ENCODE measurements at regions not wholly inside any gene's neighbourhood (a gene's known extent, or its start where the extent isn't known, plus 50 kb on each side); places are given as distances from the start of the nearest gene placed in this dataset.

DNA sequence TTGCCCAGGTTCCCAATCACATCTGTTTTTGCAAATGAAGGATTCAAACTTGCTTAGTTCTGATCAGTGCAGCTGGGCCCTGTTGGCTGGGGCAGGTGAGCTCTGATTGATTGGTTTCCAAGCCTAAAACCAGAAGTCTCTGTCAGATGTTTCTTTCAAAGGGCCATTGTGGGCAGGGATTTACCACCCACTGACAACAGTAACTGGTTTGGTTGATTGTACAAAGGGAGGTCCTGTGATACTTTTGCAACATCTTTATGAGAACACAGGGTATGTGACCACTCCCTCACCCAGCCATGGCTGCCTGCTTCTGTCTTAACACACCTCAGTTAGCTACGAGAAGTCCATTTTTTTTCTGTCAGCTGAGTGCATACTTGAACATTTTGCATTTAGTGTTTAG lies 184.1 kb downstream of the FLRT2 start:
- Histone ChIP-seq H3K36me3 (ENCODE audit: control insufficient read depth, insufficient read depth, low read length) (no peaks in the 10 kb centered on the region), H3K79me1 (ENCODE audit: low read depth in 1 of 2, low read length in 2 of 2) (no peaks in the 10 kb centered on the region), H2AK9ac (replicated peaks; ENCODE audit: low read depth, low read length, poor library complexity) (no peak overlapping the region), H3K9me3 (ENCODE audit: control insufficient read depth, insufficient read depth, low read length) (no peaks in the 10 kb centered on the region), H3K4ac (ENCODE audit: low read depth, low read length) (no peak overlapping the region), H4K8ac (ENCODE audit: low read depth in 2 of 2, low read length in 2 of 2) (no peak overlapping the region), H2AFZ (replicated peaks; ENCODE audit: low read length, poor library complexity) (no peak overlapping the region), H3K9me1 (ENCODE audit: insufficient read depth, low read length) (no peaks in the 10 kb centered on the region), H3K56ac (ENCODE audit: extremely low read depth, insufficient read depth, low read length) (no peak overlapping the region), H3K27me3 (ENCODE audit: control insufficient read depth, insufficient read depth, low read length) (no peaks in the 10 kb centered on the region), H3K18ac (ENCODE audit: low read depth, low read length) (no peak overlapping the region), H3K9ac (ENCODE audit: low read depth, low read length) (no peak overlapping the region), H3K4me1 (ENCODE audit: control insufficient read depth, insufficient read depth, low read length) (no peaks in the 10 kb centered on the region), H2BK120ac (ENCODE audit: low read depth, low read length) (no peak overlapping the region), H3K23ac (ENCODE audit: low read depth, low read length) (no peak overlapping the region), H3K14ac (replicated peaks; ENCODE audit: low read depth, low read length) (no peak overlapping the region), H4K91ac (ENCODE audit: insufficient read depth, low read depth, low read length) (no peak overlapping the region), H3K4me3 (ENCODE audit: insufficient read depth, low read depth, low read length) (no peak overlapping the region), H3K27ac (ENCODE audit: insufficient read depth, low read length) (no peak overlapping the region), H2BK15ac (ENCODE audit: low read depth, low read length) (no peak overlapping the region), H2AK5ac (ENCODE audit: low read depth, low read length) (no peak overlapping the region), H2BK20ac (ENCODE audit: low read depth, low read length) (no peak overlapping the region), H4K5ac (ENCODE audit: low read depth, low read length) (no peak overlapping the region), H2BK5ac (ENCODE audit: low read depth, low read length, poor library complexity, severe bottlenecking) (no peak overlapping the region), H4K20me1 (ENCODE audit: insufficient read depth, low read length) (no peaks in the 10 kb centered on the region), H3K4me2 (ENCODE audit: low read depth, low read length) (no peak overlapping the region)
- in situ Hi-C loops (cut with MboI; ENCODE audit: low sequenced_read_pairs): no loop called here
- ChIA-PET POLR2A (ENCODE audit: unreplicated experiment) (no interaction called here), CTCF (no interaction called here)
- intact Hi-C loops (cut with micrococcal nuclease): no loop called here
- TF ChIP-seq, protein P1, sequence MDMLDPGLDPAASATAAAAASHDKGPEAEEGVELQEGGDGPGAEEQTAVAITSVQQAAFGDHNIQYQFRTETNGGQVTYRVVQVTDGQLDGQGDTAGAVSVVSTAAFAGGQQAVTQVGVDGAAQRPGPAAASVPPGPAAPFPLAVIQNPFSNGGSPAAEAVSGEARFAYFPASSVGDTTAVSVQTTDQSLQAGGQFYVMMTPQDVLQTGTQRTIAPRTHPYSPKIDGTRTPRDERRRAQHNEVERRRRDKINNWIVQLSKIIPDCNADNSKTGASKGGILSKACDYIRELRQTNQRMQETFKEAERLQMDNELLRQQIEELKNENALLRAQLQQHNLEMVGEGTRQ (IDR thresholded peaks at IDR 0.05; ENCODE audit: low read depth, low read length): no peak
- TF ChIP-seq, protein P2, sequence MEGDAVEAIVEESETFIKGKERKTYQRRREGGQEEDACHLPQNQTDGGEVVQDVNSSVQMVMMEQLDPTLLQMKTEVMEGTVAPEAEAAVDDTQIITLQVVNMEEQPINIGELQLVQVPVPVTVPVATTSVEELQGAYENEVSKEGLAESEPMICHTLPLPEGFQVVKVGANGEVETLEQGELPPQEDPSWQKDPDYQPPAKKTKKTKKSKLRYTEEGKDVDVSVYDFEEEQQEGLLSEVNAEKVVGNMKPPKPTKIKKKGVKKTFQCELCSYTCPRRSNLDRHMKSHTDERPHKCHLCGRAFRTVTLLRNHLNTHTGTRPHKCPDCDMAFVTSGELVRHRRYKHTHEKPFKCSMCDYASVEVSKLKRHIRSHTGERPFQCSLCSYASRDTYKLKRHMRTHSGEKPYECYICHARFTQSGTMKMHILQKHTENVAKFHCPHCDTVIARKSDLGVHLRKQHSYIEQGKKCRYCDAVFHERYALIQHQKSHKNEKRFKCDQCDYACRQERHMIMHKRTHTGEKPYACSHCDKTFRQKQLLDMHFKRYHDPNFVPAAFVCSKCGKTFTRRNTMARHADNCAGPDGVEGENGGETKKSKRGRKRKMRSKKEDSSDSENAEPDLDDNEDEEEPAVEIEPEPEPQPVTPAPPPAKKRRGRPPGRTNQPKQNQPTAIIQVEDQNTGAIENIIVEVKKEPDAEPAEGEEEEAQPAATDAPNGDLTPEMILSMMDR (conservative IDR thresholded peaks at IDR 0.05; ENCODE audit: low read depth, low read length): no peak
- TF ChIP-seq MAZ (IDR thresholded peaks at IDR 0.05; ENCODE audit: borderline replicate concordance, low read depth, low read length): no peak
- no peak for TF ChIP-seq SMC3 (IDR thresholded peaks at IDR 0.05; ENCODE audit: low read depth, low read length)
- TF ChIP-seq POLR2A (IDR thresholded peaks at IDR 0.05; ENCODE audit: low read depth, low read length): no peak
- TF ChIP-seq RAD21 (IDR thresholded peaks at IDR 0.05; ENCODE audit: low read length): no peak
- TF ChIP-seq CHD1 (IDR thresholded peaks at IDR 0.05; ENCODE audit: low read depth, low read length): no peak
- no peak for TF ChIP-seq BHLHE40 (IDR thresholded peaks at IDR 0.05; ENCODE audit: low read depth, low read length)
- TF ChIP-seq NFE2L2 (IDR thresholded peaks at IDR 0.05; ENCODE audit: low read depth, low read length): no peak
- TF ChIP-seq FOS (IDR thresholded peaks at IDR 0.05; ENCODE audit: low read depth, low read length): no peak
- TF ChIP-seq CEBPB (IDR thresholded peaks at IDR 0.05; ENCODE audit: low read depth, low read length): no peak
- TF ChIP-seq RFX5 (IDR thresholded peaks at IDR 0.05; ENCODE audit: low read depth, low read length): no peak
- TF ChIP-seq RCOR1 (IDR thresholded peaks at IDR 0.05; ENCODE audit: insufficient replicate concordance, low read length): no peak
- TF ChIP-seq MAFK (IDR thresholded peaks at IDR 0.05; ENCODE audit: low read depth, low read length): no peak
- TF ChIP-seq, protein P3, sequence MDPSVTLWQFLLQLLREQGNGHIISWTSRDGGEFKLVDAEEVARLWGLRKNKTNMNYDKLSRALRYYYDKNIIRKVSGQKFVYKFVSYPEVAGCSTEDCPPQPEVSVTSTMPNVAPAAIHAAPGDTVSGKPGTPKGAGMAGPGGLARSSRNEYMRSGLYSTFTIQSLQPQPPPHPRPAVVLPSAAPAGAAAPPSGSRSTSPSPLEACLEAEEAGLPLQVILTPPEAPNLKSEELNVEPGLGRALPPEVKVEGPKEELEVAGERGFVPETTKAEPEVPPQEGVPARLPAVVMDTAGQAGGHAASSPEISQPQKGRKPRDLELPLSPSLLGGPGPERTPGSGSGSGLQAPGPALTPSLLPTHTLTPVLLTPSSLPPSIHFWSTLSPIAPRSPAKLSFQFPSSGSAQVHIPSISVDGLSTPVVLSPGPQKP (IDR thresholded peaks at IDR 0.05; ENCODE audit: borderline replicate concordance, low read depth, low read length): no peak
- no peak for TF ChIP-seq MXI1 (IDR thresholded peaks at IDR 0.05; ENCODE audit: borderline replicate concordance, low read depth, low read length)
- DNase-seq (no peak), ATAC-seq (ENCODE audit: low read depth) (no peak)
- dilution Hi-C loops (cut with HindIII; ENCODE audit: low sequenced_read_pairs, unreplicated experiment): no loop called here
- no TSS peak for BruUV-seq (replicated peaks)
- WGBS, 2 experiments (ENCODE audit: extremely low coverage in 2 of 2, insufficient read length in 1 of 2): no CpG with 5 or more reads among the region's 1 CpG

Measured in IMR-90 (cell line).